Chondrocyte (in vitro differentiated cells): ENCODE measurements at regions not wholly inside any gene's neighbourhood (a gene's known extent, or its start where the extent isn't known, plus 50 kb on each side); places are given as distances from the start of the nearest gene placed in this dataset.

ENCODE experiments used
- DNase-seq: peaks from one replicate; pipeline ENCODE4 v3.0.0; 2021; ENCODE audit warnings: mixed read lengths, low spot score
- H3K27ac Mint-ChIP-seq: one replicate; pipeline ENCODE4 v1.8.0; 2021; ENCODE audit warnings: mild to moderate bottlenecking, moderate library complexity, mixed read lengths; ENCODE audit not compliant: unreplicated experiment
- H3K27me3 Mint-ChIP-seq: 2 replicates; pipeline ENCODE4 v1.8.0; 2021; ENCODE audit warnings: low read depth, mixed read lengths
- H3K36me3 Mint-ChIP-seq: 2 replicates; pipeline ENCODE4 v1.8.0; 2021; ENCODE audit warnings: low read depth, mixed read lengths
- H3K4me1 Mint-ChIP-seq: 2 replicates; pipeline ENCODE4 v1.8.0; 2021; ENCODE audit warnings: low read depth, mild to moderate bottlenecking, mixed read lengths
- H3K4me3 Mint-ChIP-seq: one replicate; pipeline ENCODE4 v1.8.0; 2021; ENCODE audit warnings: mild to moderate bottlenecking, moderate library complexity, mixed read lengths; ENCODE audit not compliant: unreplicated experiment
- H3K9me3 Mint-ChIP-seq: 2 replicates; pipeline ENCODE4 v1.8.0; 2021; ENCODE audit warnings: low read depth, mixed read lengths
- TF ChIP-seq, protein P1 (sequence below): fragments of 200-600 bp; sonication (generic); IDR thresholded peaks from 2 replicates; pipeline ENCODE4 v1.5.0; 2021; ENCODE audit warnings: antibody characterized with exemption, mild to moderate bottlenecking, moderate library complexity

DNA sequence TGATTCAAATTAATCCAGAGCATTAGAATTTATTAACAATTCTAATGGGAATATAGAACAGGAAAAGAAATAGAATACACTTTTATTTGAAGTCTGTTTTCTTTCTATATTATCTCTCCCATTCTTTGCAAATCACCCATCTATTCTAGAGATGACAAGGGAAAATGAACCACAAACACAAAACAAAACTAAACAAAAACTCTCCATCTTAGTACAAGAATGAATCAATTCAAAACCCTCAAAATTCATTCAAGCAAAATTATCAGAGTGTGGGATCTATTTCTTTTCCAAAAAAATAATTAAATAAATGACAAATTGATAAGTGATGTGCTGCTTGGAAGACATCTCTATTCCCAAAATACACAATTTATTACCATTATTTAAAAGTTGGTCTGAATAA, 400.1 kb upstream of the NWD2 start:
- Mint-ChIP-seq H3K27me3 (no peaks in the 10 kb centered on the region), H3K27ac (no peak overlapping the region), H3K36me3 (no peaks in the 10 kb centered on the region), H3K9me3 (no peaks in the 10 kb centered on the region), H3K4me3 (no peak overlapping the region), H3K4me1 (no peaks in the 10 kb centered on the region)
- DNase-seq: no peak
- TF ChIP-seq, protein P1, sequence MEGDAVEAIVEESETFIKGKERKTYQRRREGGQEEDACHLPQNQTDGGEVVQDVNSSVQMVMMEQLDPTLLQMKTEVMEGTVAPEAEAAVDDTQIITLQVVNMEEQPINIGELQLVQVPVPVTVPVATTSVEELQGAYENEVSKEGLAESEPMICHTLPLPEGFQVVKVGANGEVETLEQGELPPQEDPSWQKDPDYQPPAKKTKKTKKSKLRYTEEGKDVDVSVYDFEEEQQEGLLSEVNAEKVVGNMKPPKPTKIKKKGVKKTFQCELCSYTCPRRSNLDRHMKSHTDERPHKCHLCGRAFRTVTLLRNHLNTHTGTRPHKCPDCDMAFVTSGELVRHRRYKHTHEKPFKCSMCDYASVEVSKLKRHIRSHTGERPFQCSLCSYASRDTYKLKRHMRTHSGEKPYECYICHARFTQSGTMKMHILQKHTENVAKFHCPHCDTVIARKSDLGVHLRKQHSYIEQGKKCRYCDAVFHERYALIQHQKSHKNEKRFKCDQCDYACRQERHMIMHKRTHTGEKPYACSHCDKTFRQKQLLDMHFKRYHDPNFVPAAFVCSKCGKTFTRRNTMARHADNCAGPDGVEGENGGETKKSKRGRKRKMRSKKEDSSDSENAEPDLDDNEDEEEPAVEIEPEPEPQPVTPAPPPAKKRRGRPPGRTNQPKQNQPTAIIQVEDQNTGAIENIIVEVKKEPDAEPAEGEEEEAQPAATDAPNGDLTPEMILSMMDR: no peak

DNA sequence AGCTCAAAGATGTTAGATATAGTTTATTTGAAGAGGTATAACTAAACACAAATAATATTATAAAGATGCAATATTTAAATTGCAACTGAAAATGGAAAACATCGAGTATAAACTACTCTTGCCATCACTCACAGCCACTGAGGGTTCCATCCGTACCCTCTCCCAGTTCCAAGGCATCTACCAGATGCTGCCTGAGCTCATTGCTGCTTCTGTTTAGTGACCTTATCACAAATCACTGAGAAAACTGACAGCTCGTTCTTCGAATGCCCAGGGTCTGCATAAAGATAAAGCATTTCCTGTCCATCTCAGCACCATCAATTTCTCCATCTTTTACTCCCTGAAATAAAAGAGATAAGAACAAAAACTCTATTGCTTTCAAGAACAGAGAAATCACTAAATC, 391.7 kb upstream of the NWD2 start:
- Mint-ChIP-seq H3K4me1 (no peaks in the 10 kb centered on the region), H3K27ac (no peak overlapping the region), H3K9me3 (peaks cover 4% of the 10 kb centered on the region), H3K4me3 (no peak overlapping the region), H3K36me3 (no peaks in the 10 kb centered on the region), H3K27me3 (peaks cover 7% of the 10 kb centered on the region)
- TF ChIP-seq, protein P1: no peak
- no peak for DNase-seq

DNA sequence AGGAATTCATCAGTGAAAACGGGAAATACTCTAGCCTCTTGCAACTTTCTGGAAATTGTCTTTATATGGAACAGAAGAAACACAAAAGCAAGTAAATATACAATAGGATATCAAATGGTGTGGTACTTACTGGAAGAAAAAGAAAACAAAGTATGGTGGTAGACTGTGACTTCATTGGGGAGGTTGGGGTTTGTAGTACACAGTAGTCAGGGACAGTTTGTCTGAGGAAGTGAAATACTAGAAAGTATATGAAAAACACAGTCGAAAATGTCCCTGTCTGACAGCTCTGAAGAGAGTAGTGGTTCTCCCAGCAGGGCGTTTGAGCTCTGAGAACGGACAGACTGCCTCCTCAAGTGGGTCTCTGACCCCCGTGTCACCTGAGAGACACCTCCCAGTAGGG, 390.0 kb upstream of the NWD2 start:
- Mint-ChIP-seq H3K27me3 (peaks cover 7% of the 10 kb centered on the region), H3K4me1 (no peaks in the 10 kb centered on the region), H3K36me3 (no peaks in the 10 kb centered on the region), H3K4me3 (no peak overlapping the region), H3K27ac (no peak overlapping the region), H3K9me3 (peaks cover 10% of the 10 kb centered on the region)
- TF ChIP-seq, protein P1: no peak
- no peak for DNase-seq

DNA sequence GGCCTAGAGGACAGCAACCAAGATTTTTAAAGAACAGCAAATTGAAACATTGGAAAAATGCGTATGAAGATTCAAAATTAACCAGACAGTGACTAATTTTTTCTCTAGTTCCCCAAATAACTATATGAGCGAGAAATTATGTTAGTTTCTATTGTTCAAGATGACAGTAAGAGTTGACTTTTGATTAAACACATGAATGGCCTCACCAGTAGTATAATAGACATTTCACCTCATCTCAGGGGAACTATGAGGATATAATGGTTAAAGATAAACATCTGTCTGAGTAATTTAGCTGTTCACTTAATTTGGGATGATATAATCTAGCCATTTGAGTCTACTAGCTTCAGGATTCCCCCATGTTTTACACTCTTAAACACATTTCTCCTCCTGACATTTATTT, 380.9 kb upstream of the NWD2 start:
- Mint-ChIP-seq H3K4me3 (no peak overlapping the region), H3K27ac (no peak overlapping the region), H3K36me3 (no peaks in the 10 kb centered on the region), H3K4me1 (no peaks in the 10 kb centered on the region), H3K27me3 (no peaks in the 10 kb centered on the region), H3K9me3 (peaks cover 3% of the 10 kb centered on the region)
- no peak for DNase-seq
- TF ChIP-seq, protein P1: no peak

DNA sequence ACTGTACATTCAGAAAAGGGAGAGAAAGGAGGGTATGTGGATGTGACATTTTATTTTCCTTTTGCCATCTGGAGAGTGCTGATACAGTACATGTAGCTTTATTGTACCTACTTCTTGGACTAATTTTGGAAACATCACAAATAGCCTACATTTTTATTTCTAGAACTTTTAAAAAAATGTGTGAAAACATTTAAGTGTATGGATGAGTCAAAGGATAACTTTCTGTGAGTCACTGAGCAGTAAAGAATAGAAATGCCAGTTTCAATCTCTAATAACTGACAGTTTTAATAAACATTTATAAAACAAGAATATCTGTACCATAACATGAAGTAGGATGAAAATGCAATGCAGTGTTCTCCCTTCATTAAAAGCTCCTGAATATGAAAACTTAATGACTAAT, 374.4 kb upstream of the NWD2 start:
- no peak for DNase-seq
- Mint-ChIP-seq H3K4me1 (peaks cover 4% of the 10 kb centered on the region), H3K9me3 (no peaks in the 10 kb centered on the region), H3K27me3 (no peaks in the 10 kb centered on the region), H3K27ac (no peak overlapping the region), H3K4me3 (no peak overlapping the region), H3K36me3 (no peaks in the 10 kb centered on the region)
- TF ChIP-seq, protein P1: no peak
